HEK293T (cell line): ENCODE measurements at regions not wholly inside any gene's neighbourhood (a gene's known extent, or its start where the extent isn't known, plus 50 kb on each side); places are given as distances from the start of the nearest gene placed in this dataset.
A peak's percentile ranks its signal among the peaks of the same experiment; 100 is the strongest.

Experiments used
- CTCF ChIA-PET: fragments of 350-600 bp; formaldehyde crosslinking; extraction: SDS; loops from one replicate; lab custom pipeline; 2021; ENCODE audit warnings: antibody characterized with exemption, inconsistent platforms; lab: Yijun Ruan, JAX
- POLR2A ChIA-PET: fragments of 350-600 bp; formaldehyde crosslinking; extraction: SDS; loops from one replicate; lab custom pipeline; 2020; ENCODE audit warnings: antibody characterized with exemption, inconsistent platforms; lab: Yijun Ruan, JAX
- DNase-seq: peaks from one replicate; pipeline ENCODE4 v3.0.0; 2012; ENCODE audit warnings: mixed read lengths; ENCODE audit errors: extremely low spot score
- ARNT ChIP-seq: fragments of 450-650 bp; IDR thresholded peaks from 2 replicates; pipeline ENCODE4 v1.6.1; 2017; ENCODE audit warnings: mild to moderate bottlenecking
- BHLHE40 ChIP-seq: fragments of 450-650 bp; IDR thresholded peaks from 2 replicates; pipeline ENCODE4 v1.6.1; 2016; ENCODE audit warnings: mild to moderate bottlenecking, moderate library complexity, borderline replicate concordance
- CTBP1 ChIP-seq: fragments of 450-650 bp; IDR thresholded peaks from 2 replicates; pipeline ENCODE4 v1.6.1; 2016; ENCODE audit warnings: borderline replicate concordance
- ELF4 ChIP-seq: fragments of 450-650 bp; IDR thresholded peaks from 2 replicates; pipeline ENCODE4 v1.6.1; 2017; ENCODE audit warnings: antibody characterized with exemption
- FOXA1 ChIP-seq: fragments of 450-650 bp; IDR thresholded peaks from 2 replicates; pipeline ENCODE4 v1.6.1; 2016; ENCODE audit warnings: mild to moderate bottlenecking
- FOXK2 ChIP-seq: fragments of 450-650 bp; IDR thresholded peaks from 2 replicates; pipeline ENCODE4 v1.6.1; 2016; ENCODE audit warnings: mild to moderate bottlenecking
- FOXM1 ChIP-seq: fragments of 450-650 bp; IDR thresholded peaks from 2 replicates; pipeline ENCODE4 v1.6.1; 2017; ENCODE audit warnings: mild to moderate bottlenecking, borderline replicate concordance
- HDGF ChIP-seq: fragments of 450-650 bp; IDR thresholded peaks from 2 replicates; pipeline ENCODE4 v1.6.1; 2017; ENCODE audit warnings: antibody characterized with exemption, borderline replicate concordance
- L3MBTL2 ChIP-seq: fragments of 450-650 bp; conservative IDR thresholded peaks from 2 replicates; pipeline ENCODE4 v1.6.1; 2016; ENCODE audit warnings: mild to moderate bottlenecking
- LEF1 ChIP-seq: fragments of 450-650 bp; IDR thresholded peaks from 2 replicates; pipeline ENCODE4 v1.6.1; 2017; ENCODE audit warnings: mild to moderate bottlenecking, borderline replicate concordance
- NFRKB ChIP-seq: fragments of 450-650 bp; IDR thresholded peaks from 2 replicates; pipeline ENCODE4 v1.6.1; 2016; ENCODE audit warnings: mild to moderate bottlenecking, moderate library complexity
- SP1 ChIP-seq: fragments of 450-650 bp; IDR thresholded peaks from 2 replicates; pipeline ENCODE4 v1.6.1; 2017
- SUZ12 ChIP-seq: fragments of 450-650 bp; IDR thresholded peaks from 2 replicates; pipeline ENCODE4 v1.6.1; 2016; ENCODE audit warnings: mild to moderate bottlenecking
- TARDBP ChIP-seq: fragments of 450-650 bp; IDR thresholded peaks from 2 replicates; pipeline ENCODE4 v1.6.1; 2016
- ZNF384 ChIP-seq: fragments of 450-650 bp; IDR thresholded peaks from 2 replicates; pipeline ENCODE4 v1.6.1; 2016
- TF ChIP-seq, protein P1 (sequence below): fragments of 450-650 bp; IDR thresholded peaks from 2 replicates; pipeline ENCODE4 v1.6.1; 2016

GRCh38 chr2:180258579-180258978 is 251.5 kb upstream of the CWC22 start:
- ChIA-PET CTCF (interaction anchor here (1.0 kb wide), 1 partner anchor 133 kb away, joined by 3 read pairs; no protein-coding TSS in a partner anchor), POLR2A (no interaction called here)
- TF ChIP-seq TARDBP, result no peak
- no peak for TF ChIP-seq FOXK2
- peak; percentile 73 for TF ChIP-seq ZNF384
- no peak for DNase-seq

- no peak for TF ChIP-seq ELF4
- peak; percentile 35; the same call in 1 of the 2 replicates for TF ChIP-seq LEF1
- TF ChIP-seq BHLHE40, result no peak
- peak; percentile 55; the same call in 1 of the 2 replicates for TF ChIP-seq ARNT
- TF ChIP-seq, protein P1, sequence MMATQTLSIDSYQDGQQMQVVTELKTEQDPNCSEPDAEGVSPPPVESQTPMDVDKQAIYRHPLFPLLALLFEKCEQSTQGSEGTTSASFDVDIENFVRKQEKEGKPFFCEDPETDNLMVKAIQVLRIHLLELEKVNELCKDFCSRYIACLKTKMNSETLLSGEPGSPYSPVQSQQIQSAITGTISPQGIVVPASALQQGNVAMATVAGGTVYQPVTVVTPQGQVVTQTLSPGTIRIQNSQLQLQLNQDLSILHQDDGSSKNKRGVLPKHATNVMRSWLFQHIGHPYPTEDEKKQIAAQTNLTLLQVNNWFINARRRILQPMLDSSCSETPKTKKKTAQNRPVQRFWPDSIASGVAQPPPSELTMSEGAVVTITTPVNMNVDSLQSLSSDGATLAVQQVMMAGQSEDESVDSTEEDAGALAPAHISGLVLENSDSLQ, result peak; percentile 92
- peak; percentile 79 for TF ChIP-seq FOXM1
- TF ChIP-seq ZNF384, result 0 out of 2 replicates have a peak, but pooled peaks have one; percentile 26
- peak; percentile 91 for TF ChIP-seq CTBP1
- TF ChIP-seq FOXA1, result peak; percentile 93
- no peak for TF ChIP-seq NFRKB
- DNase-seq, result peak; percentile 13
- POLR2A ChIA-PET, result no interaction called here
- CTCF ChIA-PET, result interaction anchor here (1.0 kb wide), 1 partner anchor 132 kb away, joined by 3 read pairs; no protein-coding TSS in a partner anchor
These were observed 251.0 kb upstream of the CWC22 start for GRCh38 chr2:180258041-180258537.

DNA sequence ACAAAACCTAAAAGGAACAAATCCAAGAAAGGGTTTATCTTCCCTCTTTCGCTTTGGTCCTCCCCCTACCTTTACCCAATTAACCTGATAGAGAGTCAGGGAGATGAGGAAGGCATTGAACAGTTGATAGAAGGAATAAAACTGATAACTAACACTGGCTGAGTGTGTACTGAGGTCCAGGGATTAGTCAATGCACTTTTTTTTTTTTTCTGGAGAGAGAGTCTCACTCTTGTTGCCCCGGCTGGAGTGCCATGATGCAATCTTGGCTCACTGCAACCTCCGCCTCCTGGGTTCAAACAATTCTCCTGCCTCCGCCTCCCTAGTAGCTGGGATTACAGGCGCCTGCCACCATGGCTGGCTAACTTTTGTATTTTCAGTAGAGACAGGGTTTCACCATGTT is 250.2 kb upstream of the CWC22 start:
- no peak for DNase-seq
- CTCF ChIA-PET, result no interaction called here
- POLR2A ChIA-PET, result no interaction called here
- TF ChIP-seq SUZ12 (no peak), ZNF384 (peak; percentile 93)

GRCh38 chr2:180255981-180256380 is 248.9 kb upstream of the CWC22 start:
- TF ChIP-seq HDGF, result no peak
- TF ChIP-seq ZNF384, result no peak
- TF ChIP-seq TARDBP, result no peak
- TF ChIP-seq BHLHE40, result no peak
- TF ChIP-seq SP1, result no peak
- no peak for TF ChIP-seq SUZ12
- no peak for DNase-seq
- CTCF ChIA-PET, result interaction anchor here (0.9 kb wide), 1 partner anchor 16 kb away, joined by 3 read pairs; no protein-coding TSS in a partner anchor
- POLR2A ChIA-PET, result no interaction called here

DNA sequence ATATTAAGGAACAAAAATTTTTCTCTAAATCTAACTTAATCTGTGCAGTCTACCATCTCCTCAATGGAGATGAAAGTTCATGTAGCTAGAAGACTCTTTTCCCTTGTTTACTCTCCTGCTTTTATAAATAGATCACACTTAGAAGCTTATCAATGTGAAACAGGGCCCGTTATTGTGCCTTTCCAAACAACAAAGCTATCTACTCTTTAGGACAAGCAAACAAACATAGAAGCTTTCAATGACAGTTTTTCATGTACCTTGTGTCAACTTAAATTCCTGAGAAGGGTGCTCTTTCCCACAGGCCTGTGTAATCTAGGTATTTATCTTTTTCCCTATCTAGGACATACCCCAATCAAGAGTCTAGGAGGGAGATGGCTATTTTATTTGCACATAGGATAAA is 247.8 kb upstream of the CWC22 start:
- TF ChIP-seq, protein P1, result no peak
- TF ChIP-seq FOXK2 (no peak), ZNF384 (no peak), SP1 (no peak), FOXM1 (no peak), SUZ12 (no peak), ELF4 (no peak), LEF1 (no peak), NFRKB (no peak), HDGF (no peak)
- CTCF ChIA-PET, result no interaction called here
- POLR2A ChIA-PET, result no interaction called here
- DNase-seq, result no peak

GRCh38 chr2:180247658-180248057 is 240.6 kb upstream of the CWC22 start:
- no peak for TF ChIP-seq SUZ12
- no peak for TF ChIP-seq BHLHE40
- TF ChIP-seq TARDBP, result no peak
- TF ChIP-seq HDGF, result no peak
- no peak for TF ChIP-seq FOXK2
- TF ChIP-seq ZNF384, result no peak
- TF ChIP-seq, protein P1, result no peak
- no peak for TF ChIP-seq LEF1
- TF ChIP-seq CTBP1, result no peak
- TF ChIP-seq FOXA1, result no peak
- TF ChIP-seq SP1, result no peak
- no peak for TF ChIP-seq FOXM1
- TF ChIP-seq L3MBTL2, result no peak
- no peak for TF ChIP-seq ELF4
- ChIA-PET POLR2A (no interaction called here), CTCF (no interaction called here)
- no peak for DNase-seq

GRCh38 chr2:180246268-180246667 is 239.2 kb upstream of the CWC22 start:
- no peak for TF ChIP-seq TARDBP
- TF ChIP-seq ZNF384, result no peak
- TF ChIP-seq SUZ12, result no peak
- TF ChIP-seq ELF4, result no peak
- TF ChIP-seq ARNT, result no peak
- POLR2A ChIA-PET, result no interaction called here
- CTCF ChIA-PET, result no interaction called here
- no peak for DNase-seq
